ENCODE measurements at regions not wholly inside any gene's neighbourhood (a gene's known extent, or its start where the extent isn't known, plus 50 kb on each side); places are given as distances from the start of the nearest gene placed in this dataset.

- TF ChIP-seq CTCF (IDR thresholded peaks at IDR 0.05) (no peak), POLR2A (IDR thresholded peaks at IDR 0.05) (no peak)
Measured at GRCh38 chr1:172867216-172867818, 183.4 kb downstream of the TNFSF18 start.

Measured in uterus (tissue), 2 donors.